Natural killer cell (primary cell): ENCODE measurements at regions not wholly inside any gene's neighbourhood (a gene's known extent, or its start where the extent isn't known, plus 50 kb on each side); places are given as distances from the start of the nearest gene placed in this dataset.

ENCODE experiments used
- ATAC-seq, 3 donors: fragments of 150-1000 bp in 2 of 3; fragments of 200-7000 bp in 1 of 3; cut with Tn5 transposase; 1 replicate in 1 of 3; 2 replicates in 2 of 3; pipeline ENCODE4 v1.10.0; 2021; ENCODE audit warnings: mild to moderate bottlenecking in 2 of 3, moderate library complexity in 2 of 3
- DNase-seq, 2 donors: peaks; one replicate each; pipeline versions ENCODE4 v3.0.0 to v3.0.0-alpha.2; 2013 to 2021; ENCODE audit warnings: mixed read lengths in 1 of 2
- H3K27ac ChIP-seq: one replicate; pipeline ENCODE4 v1.5.1; 2013; ENCODE audit warnings: mild to moderate bottlenecking, low read length
- H3K27me3 ChIP-seq: one replicate; pipeline ENCODE4 v1.6.1; 2013; ENCODE audit warnings: low read length; ENCODE audit not compliant: control insufficient read depth, insufficient read depth
- H3K36me3 ChIP-seq: one replicate; pipeline ENCODE4 v1.6.1; 2013; ENCODE audit warnings: low read length; ENCODE audit not compliant: control insufficient read depth, insufficient read depth
- H3K4me1 ChIP-seq: one replicate; pipeline ENCODE4 v1.6.1; 2013; ENCODE audit warnings: low read length; ENCODE audit not compliant: control insufficient read depth, insufficient read depth
- H3K4me3 ChIP-seq: one replicate; pipeline ENCODE4 v1.5.1; 2013; ENCODE audit warnings: low read length
- H3K9me3 ChIP-seq: one replicate; pipeline ENCODE4 v1.6.1; 2013; ENCODE audit warnings: low read length; ENCODE audit not compliant: control insufficient read depth, insufficient read depth
- H3K27ac Mint-ChIP-seq, 2 donors: one replicate each; pipeline ENCODE4 v1.8.0; 2022; ENCODE audit warnings: mild to moderate bottlenecking in 2 of 2, mixed read lengths in 2 of 2, moderate library complexity in 1 of 2
- H3K27me3 Mint-ChIP-seq, 2 donors: one replicate each; pipeline ENCODE4 v1.8.0; 2022; ENCODE audit warnings: low read depth in 2 of 2, mixed read lengths in 2 of 2
- H3K36me3 Mint-ChIP-seq: one replicate; pipeline ENCODE4 v1.8.0; 2022; ENCODE audit warnings: mixed read lengths
- H3K4me1 Mint-ChIP-seq, 2 donors: one replicate each; pipeline ENCODE4 v1.8.0; 2022; ENCODE audit warnings: mixed read lengths in 2 of 2
- H3K4me3 Mint-ChIP-seq: one replicate; pipeline ENCODE4 v1.8.0; 2022; ENCODE audit warnings: mild to moderate bottlenecking, moderate library complexity, mixed read lengths
- H3K9me3 Mint-ChIP-seq, 2 donors: one replicate each; pipeline ENCODE4 v1.8.0; 2022; ENCODE audit warnings: mixed read lengths in 2 of 2
- CTCF ChIP-seq: fragments of 200-600 bp; IDR thresholded peaks from one replicate; pipeline ENCODE4 v1.8.0; 2022; ENCODE audit warnings: antibody characterized with exemption
- WGBS: methylation state at CpG from one replicate; pipeline ENCODE4 v1.1.7; 2013; ENCODE audit warnings: missing lambda C conversion rate; ENCODE audit not compliant: insufficient coverage; 5-methylcytosine and 5-hydroxymethylcytosine counted together
- intact Hi-C: fragments of 100-400 bp; cut with micrococcal nuclease; formaldehyde crosslinking; loops from one replicate; pipeline ENCODE4 v1.14.2; 2022

- no peak overlapping the region for H3K4me3 ChIP-seq
- Mint-ChIP-seq H3K4me1 (no peaks in the 10 kb centered on the region), H3K4me3 (no peak overlapping the region), H3K27me3 (peaks cover 0 to 2% of the 10 kb centered on the region in 2 donors), H3K36me3 (no peaks in the 10 kb centered on the region), H3K9me3 (no peaks in the 10 kb centered on the region), H3K27ac (no peak overlapping the region)
- WGBS: 93% methylated on average over 6 of the region's 6 CpGs
- no peaks in the 10 kb centered on the region for H3K9me3 ChIP-seq
- intact Hi-C loops: no loop called here
- no peak for TF ChIP-seq CTCF
- DNase-seq: no peak
- H3K36me3 ChIP-seq: no peaks in the 10 kb centered on the region
- H3K27ac ChIP-seq: no peak overlapping the region
- no peaks in the 10 kb centered on the region for H3K27me3 ChIP-seq
- H3K4me1 ChIP-seq: no peaks in the 10 kb centered on the region
- ATAC-seq: no peak
Observed at GRCh38 chr3:188099907-188100306, 54.0 kb upstream of the LPP start.

- ATAC-seq: no peak
- H3K27me3 Mint-ChIP-seq: peaks cover 4 to 7% of the 10 kb centered on the region in 2 donors
- no peak overlapping the region for H3K4me3 Mint-ChIP-seq
- no peaks in the 10 kb centered on the region for H3K36me3 Mint-ChIP-seq
- no peaks in the 10 kb centered on the region for H3K9me3 Mint-ChIP-seq
- Histone ChIP-seq H3K36me3 (no peaks in the 10 kb centered on the region), H3K4me3 (no peak overlapping the region), H3K9me3 (no peaks in the 10 kb centered on the region), H3K27ac (no peak overlapping the region), H3K4me1 (no peaks in the 10 kb centered on the region), H3K27me3 (no peaks in the 10 kb centered on the region)
- no peaks in the 10 kb centered on the region for H3K4me1 Mint-ChIP-seq
- 94% methylated on average over 5 of the region's 6 CpGs for WGBS
- no peak for DNase-seq
- TF ChIP-seq CTCF: no peak
- no peak overlapping the region for H3K27ac Mint-ChIP-seq
- intact Hi-C loops: no loop called here
Observed at GRCh38 chr3:188102861-188103547, 51.0 kb upstream of the LPP start.

GRCh38 chr3:188104050-188104449, 49.9 kb upstream of the LPP start:
- ATAC-seq (no peak), DNase-seq (no peak)
- H3K9me3 Mint-ChIP-seq: no peaks in the 10 kb centered on the region
- H3K4me1 ChIP-seq: peaks cover under 1% of the 10 kb centered on the region
- no peak for TF ChIP-seq CTCF
- no peaks in the 10 kb centered on the region for H3K36me3 ChIP-seq
- WGBS: 98% methylated on average over 5 of the region's 5 CpGs
- H3K4me3 ChIP-seq: no peak overlapping the region
- no peaks in the 10 kb centered on the region for H3K9me3 ChIP-seq
- H3K27me3 ChIP-seq: no peaks in the 10 kb centered on the region
- peaks cover 4 to 7% of the 10 kb centered on the region in 2 donors for H3K27me3 Mint-ChIP-seq
- H3K27ac Mint-ChIP-seq: no peak overlapping the region
- intact Hi-C loops: no loop called here
- H3K4me1 Mint-ChIP-seq: peaks cover 6% of the 10 kb centered on the region in 2 donors
- H3K4me3 Mint-ChIP-seq: no peak overlapping the region
- no peak overlapping the region for H3K27ac ChIP-seq
- H3K36me3 Mint-ChIP-seq: no peaks in the 10 kb centered on the region
